ENCODE measurements at regions not wholly inside any gene's neighbourhood (a gene's known extent, or its start where the extent isn't known, plus 50 kb on each side); places are given as distances from the start of the nearest gene placed in this dataset.

DNA sequence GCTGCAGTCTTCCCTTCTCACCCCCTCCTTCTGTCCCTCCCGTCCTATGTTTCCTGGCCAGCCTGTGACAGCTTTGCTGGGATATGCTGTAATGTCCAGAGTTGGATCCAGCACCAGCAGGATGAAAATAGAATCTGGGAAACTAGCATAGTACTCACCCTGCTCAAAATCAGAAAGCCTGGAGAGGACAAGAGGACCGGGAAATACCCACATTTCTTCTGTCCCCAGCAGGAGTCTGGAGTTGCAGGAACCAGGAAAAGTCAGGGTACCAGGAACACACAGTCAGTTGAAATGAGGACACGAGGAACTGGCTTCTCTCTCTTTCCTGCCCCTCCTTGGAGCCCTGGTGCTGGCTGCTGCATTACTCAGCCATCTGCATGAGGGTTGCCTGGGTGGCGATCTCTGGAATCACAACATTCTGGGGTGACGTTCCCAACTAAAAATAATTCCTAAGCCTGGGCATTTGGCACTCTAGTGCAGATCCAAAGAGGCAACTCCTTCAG, 59.6 kb upstream of the NFIL3 start:
- H3K36me3 Mint-ChIP-seq (ENCODE audit: low read depth): no peaks in the 10 kb centered on the region
- H3K27me3 Mint-ChIP-seq (ENCODE audit: insufficient read depth, low read depth, poor library complexity): no peaks in the 10 kb centered on the region
- H3K27me3 ChIP-seq (ENCODE audit: insufficient read depth): no peaks in the 10 kb centered on the region
- no peak overlapping the region for H3K27ac Mint-ChIP-seq
- no peaks in the 10 kb centered on the region for H4K20me1 ChIP-seq (replicated peaks; ENCODE audit: insufficient read depth)
- TF ChIP-seq, protein P1, sequence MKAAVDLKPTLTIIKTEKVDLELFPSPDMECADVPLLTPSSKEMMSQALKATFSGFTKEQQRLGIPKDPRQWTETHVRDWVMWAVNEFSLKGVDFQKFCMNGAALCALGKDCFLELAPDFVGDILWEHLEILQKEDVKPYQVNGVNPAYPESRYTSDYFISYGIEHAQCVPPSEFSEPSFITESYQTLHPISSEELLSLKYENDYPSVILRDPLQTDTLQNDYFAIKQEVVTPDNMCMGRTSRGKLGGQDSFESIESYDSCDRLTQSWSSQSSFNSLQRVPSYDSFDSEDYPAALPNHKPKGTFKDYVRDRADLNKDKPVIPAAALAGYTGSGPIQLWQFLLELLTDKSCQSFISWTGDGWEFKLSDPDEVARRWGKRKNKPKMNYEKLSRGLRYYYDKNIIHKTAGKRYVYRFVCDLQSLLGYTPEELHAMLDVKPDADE (IDR thresholded peaks at IDR 0.05): no peak
- TF ChIP-seq POLR2AphosphoS5 (IDR thresholded peaks at IDR 0.05; ENCODE audit: low read depth): no peak
- no peak for TF ChIP-seq ZNF331 (CRISPR knock-in tag; IDR thresholded peaks at IDR 0.05; ENCODE audit: low read depth)
- no peak for TF ChIP-seq EZH2phosphoT487 (IDR thresholded peaks at IDR 0.05; ENCODE audit: unreplicated experiment)
- TF ChIP-seq JUNB (IDR thresholded peaks at IDR 0.05; ENCODE audit: unreplicated experiment): no peak
- TF ChIP-seq, protein P2, sequence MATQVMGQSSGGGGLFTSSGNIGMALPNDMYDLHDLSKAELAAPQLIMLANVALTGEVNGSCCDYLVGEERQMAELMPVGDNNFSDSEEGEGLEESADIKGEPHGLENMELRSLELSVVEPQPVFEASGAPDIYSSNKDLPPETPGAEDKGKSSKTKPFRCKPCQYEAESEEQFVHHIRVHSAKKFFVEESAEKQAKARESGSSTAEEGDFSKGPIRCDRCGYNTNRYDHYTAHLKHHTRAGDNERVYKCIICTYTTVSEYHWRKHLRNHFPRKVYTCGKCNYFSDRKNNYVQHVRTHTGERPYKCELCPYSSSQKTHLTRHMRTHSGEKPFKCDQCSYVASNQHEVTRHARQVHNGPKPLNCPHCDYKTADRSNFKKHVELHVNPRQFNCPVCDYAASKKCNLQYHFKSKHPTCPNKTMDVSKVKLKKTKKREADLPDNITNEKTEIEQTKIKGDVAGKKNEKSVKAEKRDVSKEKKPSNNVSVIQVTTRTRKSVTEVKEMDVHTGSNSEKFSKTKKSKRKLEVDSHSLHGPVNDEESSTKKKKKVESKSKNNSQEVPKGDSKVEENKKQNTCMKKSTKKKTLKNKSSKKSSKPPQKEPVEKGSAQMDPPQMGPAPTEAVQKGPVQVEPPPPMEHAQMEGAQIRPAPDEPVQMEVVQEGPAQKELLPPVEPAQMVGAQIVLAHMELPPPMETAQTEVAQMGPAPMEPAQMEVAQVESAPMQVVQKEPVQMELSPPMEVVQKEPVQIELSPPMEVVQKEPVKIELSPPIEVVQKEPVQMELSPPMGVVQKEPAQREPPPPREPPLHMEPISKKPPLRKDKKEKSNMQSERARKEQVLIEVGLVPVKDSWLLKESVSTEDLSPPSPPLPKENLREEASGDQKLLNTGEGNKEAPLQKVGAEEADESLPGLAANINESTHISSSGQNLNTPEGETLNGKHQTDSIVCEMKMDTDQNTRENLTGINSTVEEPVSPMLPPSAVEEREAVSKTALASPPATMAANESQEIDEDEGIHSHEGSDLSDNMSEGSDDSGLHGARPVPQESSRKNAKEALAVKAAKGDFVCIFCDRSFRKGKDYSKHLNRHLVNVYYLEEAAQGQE (IDR thresholded peaks at IDR 0.05; ENCODE audit: unreplicated experiment): no peak
- TF ChIP-seq, protein P3, sequence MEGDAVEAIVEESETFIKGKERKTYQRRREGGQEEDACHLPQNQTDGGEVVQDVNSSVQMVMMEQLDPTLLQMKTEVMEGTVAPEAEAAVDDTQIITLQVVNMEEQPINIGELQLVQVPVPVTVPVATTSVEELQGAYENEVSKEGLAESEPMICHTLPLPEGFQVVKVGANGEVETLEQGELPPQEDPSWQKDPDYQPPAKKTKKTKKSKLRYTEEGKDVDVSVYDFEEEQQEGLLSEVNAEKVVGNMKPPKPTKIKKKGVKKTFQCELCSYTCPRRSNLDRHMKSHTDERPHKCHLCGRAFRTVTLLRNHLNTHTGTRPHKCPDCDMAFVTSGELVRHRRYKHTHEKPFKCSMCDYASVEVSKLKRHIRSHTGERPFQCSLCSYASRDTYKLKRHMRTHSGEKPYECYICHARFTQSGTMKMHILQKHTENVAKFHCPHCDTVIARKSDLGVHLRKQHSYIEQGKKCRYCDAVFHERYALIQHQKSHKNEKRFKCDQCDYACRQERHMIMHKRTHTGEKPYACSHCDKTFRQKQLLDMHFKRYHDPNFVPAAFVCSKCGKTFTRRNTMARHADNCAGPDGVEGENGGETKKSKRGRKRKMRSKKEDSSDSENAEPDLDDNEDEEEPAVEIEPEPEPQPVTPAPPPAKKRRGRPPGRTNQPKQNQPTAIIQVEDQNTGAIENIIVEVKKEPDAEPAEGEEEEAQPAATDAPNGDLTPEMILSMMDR (conservative IDR thresholded peaks at IDR 0.05; ENCODE audit: low read depth in 2 of 2): no peak
- no peak for TF ChIP-seq CREB1 (CRISPR knock-in tag; IDR thresholded peaks at IDR 0.05; ENCODE audit: low read depth)
- TF ChIP-seq STAT1 (IDR thresholded peaks at IDR 0.05; ENCODE audit: unreplicated experiment): no peak
- no peak for TF ChIP-seq EZH2 (IDR thresholded peaks at IDR 0.05; ENCODE audit: low read depth, unreplicated experiment)
- TF ChIP-seq, protein P4, sequence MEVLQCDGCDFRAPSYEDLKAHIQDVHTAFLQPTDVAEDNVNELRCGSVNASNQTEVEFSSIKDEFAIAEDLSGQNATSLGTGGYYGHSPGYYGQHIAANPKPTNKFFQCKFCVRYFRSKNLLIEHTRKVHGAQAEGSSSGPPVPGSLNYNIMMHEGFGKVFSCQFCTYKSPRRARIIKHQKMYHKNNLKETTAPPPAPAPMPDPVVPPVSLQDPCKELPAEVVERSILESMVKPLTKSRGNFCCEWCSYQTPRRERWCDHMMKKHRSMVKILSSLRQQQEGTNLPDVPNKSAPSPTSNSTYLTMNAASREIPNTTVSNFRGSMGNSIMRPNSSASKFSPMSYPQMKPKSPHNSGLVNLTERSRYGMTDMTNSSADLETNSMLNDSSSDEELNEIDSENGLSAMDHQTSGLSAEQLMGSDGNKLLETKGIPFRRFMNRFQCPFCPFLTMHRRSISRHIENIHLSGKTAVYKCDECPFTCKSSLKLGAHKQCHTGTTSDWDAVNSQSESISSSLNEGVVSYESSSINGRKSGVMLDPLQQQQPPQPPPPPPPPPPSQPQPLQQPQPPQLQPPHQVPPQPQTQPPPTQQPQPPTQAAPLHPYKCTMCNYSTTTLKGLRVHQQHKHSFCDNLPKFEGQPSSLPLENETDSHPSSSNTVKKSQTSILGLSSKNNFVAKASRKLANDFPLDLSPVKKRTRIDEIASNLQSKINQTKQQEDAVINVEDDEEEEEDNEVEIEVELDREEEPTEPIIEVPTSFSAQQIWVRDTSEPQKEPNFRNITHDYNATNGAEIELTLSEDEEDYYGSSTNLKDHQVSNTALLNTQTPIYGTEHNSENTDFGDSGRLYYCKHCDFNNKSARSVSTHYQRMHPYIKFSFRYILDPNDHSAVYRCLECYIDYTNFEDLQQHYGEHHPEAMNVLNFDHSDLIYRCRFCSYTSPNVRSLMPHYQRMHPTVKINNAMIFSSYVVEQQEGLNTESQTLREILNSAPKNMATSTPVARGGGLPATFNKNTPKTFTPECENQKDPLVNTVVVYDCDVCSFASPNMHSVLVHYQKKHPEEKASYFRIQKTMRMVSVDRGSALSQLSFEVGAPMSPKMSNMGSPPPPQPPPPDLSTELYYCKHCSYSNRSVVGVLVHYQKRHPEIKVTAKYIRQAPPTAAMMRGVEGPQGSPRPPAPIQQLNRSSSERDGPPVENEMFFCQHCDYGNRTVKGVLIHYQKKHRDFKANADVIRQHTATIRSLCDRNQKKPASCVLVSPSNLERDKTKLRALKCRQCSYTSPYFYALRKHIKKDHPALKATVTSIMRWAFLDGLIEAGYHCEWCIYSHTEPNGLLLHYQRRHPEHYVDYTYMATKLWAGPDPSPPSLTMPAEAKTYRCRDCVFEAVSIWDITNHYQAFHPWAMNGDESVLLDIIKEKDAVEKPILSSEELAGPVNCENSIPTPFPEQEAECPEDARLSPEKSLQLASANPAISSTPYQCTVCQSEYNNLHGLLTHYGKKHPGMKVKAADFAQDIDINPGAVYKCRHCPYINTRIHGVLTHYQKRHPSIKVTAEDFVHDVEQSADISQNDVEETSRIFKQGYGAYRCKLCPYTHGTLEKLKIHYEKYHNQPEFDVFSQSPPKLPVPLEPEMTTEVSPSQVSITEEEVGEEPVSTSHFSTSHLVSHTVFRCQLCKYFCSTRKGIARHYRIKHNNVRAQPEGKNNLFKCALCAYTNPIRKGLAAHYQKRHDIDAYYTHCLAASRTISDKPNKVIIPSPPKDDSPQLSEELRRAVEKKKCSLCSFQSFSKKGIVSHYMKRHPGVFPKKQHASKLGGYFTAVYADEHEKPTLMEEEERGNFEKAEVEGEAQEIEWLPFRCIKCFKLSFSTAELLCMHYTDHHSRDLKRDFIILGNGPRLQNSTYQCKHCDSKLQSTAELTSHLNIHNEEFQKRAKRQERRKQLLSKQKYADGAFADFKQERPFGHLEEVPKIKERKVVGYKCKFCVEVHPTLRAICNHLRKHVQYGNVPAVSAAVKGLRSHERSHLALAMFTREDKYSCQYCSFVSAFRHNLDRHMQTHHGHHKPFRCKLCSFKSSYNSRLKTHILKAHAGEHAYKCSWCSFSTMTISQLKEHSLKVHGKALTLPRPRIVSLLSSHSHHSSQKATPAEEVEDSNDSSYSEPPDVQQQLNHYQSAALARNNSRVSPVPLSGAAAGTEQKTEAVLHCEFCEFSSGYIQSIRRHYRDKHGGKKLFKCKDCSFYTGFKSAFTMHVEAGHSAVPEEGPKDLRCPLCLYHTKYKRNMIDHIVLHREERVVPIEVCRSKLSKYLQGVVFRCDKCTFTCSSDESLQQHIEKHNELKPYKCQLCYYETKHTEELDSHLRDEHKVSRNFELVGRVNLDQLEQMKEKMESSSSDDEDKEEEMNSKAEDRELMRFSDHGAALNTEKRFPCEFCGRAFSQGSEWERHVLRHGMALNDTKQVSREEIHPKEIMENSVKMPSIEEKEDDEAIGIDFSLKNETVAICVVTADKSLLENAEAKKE (CRISPR knock-in tag; IDR thresholded peaks at IDR 0.05): no peak
- no peak for TF ChIP-seq NANOG (IDR thresholded peaks at IDR 0.05; ENCODE audit: borderline replicate concordance)
- no peak for TF ChIP-seq ZNF114 (CRISPR knock-in tag; IDR thresholded peaks at IDR 0.05)
- H3K9me2 ChIP-seq (ENCODE audit: insufficient read depth): no peaks in the 10 kb centered on the region
- H3K36me3 ChIP-seq (ENCODE audit: insufficient read depth): no peaks in the 10 kb centered on the region
- no peaks in the 10 kb centered on the region for H3K9me3 Mint-ChIP-seq
- ATAC-seq (no peak), DNase-seq (ENCODE audit: low spot score) (no peak)
- no peak overlapping the region for H3K4me2 ChIP-seq
- H3F3A ChIP-seq (replicated peaks; ENCODE audit: low read depth): no peaks in the 10 kb centered on the region
- no peak overlapping the region for H3K4me3 ChIP-seq
- H3K27ac ChIP-seq (ENCODE audit: low read depth): no peak overlapping the region
- H2AFZ ChIP-seq: no peak overlapping the region
- H3K4me1 ChIP-seq (ENCODE audit: insufficient read depth): no peaks in the 10 kb centered on the region
- no peaks in the 10 kb centered on the region for H3K79me2 ChIP-seq (replicated peaks; ENCODE audit: insufficient read depth)
- no peak overlapping the region for H3K4me3 Mint-ChIP-seq
- H3K4me1 Mint-ChIP-seq: no peaks in the 10 kb centered on the region
